ENCODE measurements at regions not wholly inside any gene's neighbourhood (a gene's known extent, or its start where the extent isn't known, plus 50 kb on each side); places are given as distances from the start of the nearest gene placed in this dataset.

DNA sequence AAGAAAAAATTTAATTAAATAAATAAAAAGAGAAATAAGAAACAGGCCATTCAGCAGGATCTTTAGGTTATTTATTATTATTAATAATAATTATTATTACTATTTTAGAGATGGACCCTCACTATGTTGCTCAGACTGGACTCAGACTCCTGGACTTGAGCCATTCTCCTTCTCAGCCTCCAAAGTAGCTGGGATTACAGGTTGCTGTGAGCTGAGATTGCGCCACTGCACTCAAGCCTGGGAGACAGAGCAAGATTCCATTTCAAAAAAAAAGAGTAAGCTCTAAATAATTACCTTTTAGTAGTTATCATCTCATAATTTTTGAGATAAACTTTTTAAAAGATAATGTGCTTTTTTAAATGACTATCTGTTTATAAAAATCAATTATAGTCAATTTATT, 1102.8 kb upstream of the GJE1 start:
- DNase-seq (ENCODE audit: low spot score): no peak
- Histone ChIP-seq H3K4me1 (replicated peaks) (no peaks in the 10 kb centered on the region), H3K4me3 (no peak overlapping the region), H3K27me3 (replicated peaks; ENCODE audit: insufficient read depth) (no peaks in the 10 kb centered on the region), H3K36me3 (no peaks in the 10 kb centered on the region), H3K9me3 (no peaks in the 10 kb centered on the region), H3K27ac (no peak overlapping the region)
- 95% methylated on average over 1 of the region's 1 CpG for WGBS
- intact Hi-C loops (cut with DNase I): no loop called here
- TF ChIP-seq, protein P1, sequence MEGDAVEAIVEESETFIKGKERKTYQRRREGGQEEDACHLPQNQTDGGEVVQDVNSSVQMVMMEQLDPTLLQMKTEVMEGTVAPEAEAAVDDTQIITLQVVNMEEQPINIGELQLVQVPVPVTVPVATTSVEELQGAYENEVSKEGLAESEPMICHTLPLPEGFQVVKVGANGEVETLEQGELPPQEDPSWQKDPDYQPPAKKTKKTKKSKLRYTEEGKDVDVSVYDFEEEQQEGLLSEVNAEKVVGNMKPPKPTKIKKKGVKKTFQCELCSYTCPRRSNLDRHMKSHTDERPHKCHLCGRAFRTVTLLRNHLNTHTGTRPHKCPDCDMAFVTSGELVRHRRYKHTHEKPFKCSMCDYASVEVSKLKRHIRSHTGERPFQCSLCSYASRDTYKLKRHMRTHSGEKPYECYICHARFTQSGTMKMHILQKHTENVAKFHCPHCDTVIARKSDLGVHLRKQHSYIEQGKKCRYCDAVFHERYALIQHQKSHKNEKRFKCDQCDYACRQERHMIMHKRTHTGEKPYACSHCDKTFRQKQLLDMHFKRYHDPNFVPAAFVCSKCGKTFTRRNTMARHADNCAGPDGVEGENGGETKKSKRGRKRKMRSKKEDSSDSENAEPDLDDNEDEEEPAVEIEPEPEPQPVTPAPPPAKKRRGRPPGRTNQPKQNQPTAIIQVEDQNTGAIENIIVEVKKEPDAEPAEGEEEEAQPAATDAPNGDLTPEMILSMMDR (IDR thresholded peaks at IDR 0.05): no peak
- no peak for TF ChIP-seq POLR2A (IDR thresholded peaks at IDR 0.05)
- TF ChIP-seq POLR2AphosphoS5 (IDR thresholded peaks at IDR 0.05): no peak

DNA sequence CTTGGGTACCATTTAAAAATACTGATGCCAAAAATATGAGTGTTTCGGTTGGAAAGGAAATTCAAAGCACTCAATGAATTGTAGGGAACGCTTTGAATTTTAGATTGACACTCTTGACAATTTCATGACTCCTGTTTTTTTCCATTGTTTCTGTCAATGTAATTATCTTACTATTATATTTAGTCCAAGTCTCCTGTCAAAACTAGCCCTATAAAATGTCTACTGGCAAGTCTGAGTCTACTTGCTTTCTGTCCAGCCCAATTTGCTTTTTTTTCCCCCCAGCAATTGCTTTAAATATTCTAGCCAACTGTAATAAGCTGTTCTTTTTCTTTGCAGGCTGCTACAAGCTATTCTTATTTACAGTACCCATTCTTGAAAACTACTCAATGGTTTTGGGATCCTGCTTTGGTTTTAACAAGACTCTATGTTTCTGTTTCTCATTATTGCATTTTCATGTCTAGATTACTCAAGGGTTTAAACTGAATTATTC, 1103.9 kb upstream of the GJE1 start:
- TF ChIP-seq POLR2AphosphoS5 (IDR thresholded peaks at IDR 0.05) (no peak), POLR2A (IDR thresholded peaks at IDR 0.05) (no peak)
- TF ChIP-seq, protein P1 (IDR thresholded peaks at IDR 0.05): no peak
- no peaks in the 10 kb centered on the region for H3K27me3 ChIP-seq (replicated peaks; ENCODE audit: insufficient read depth)
- no peaks in the 10 kb centered on the region for H3K36me3 ChIP-seq
- H3K4me3 ChIP-seq: no peak overlapping the region
- 42% methylated on average over 2 of the region's 2 CpGs for WGBS
- no peak for DNase-seq (ENCODE audit: low spot score)
- H3K27ac ChIP-seq: no peak overlapping the region
- intact Hi-C loops (cut with DNase I): no loop called here
- H3K9me3 ChIP-seq: no peaks in the 10 kb centered on the region
- no peaks in the 10 kb centered on the region for H3K4me1 ChIP-seq (replicated peaks)

DNA sequence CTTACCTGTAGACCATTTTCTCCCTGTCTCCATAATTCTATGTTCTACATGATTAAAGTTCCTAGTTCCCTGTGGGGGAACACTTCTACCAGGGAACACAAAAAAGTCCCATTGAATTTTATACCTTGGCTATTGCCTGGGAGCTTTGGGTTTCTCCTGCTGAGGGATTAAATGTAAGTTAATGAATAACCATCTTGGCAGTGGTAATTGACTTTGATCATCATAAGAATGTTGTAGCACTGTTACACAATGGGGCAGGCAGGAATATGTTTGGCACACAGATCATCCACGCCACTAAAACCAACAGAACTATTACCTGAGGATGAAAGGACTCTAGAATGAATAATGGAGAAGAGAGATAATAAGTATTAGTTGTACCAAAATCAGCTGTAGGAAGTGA, 1106.2 kb upstream of the GJE1 start:
- no peaks in the 10 kb centered on the region for H3K27me3 ChIP-seq (replicated peaks; ENCODE audit: insufficient read depth)
- no peaks in the 10 kb centered on the region for H3K4me1 ChIP-seq (replicated peaks)
- TF ChIP-seq POLR2AphosphoS5 (IDR thresholded peaks at IDR 0.05): peak; percentile 61
- TF ChIP-seq POLR2A (IDR thresholded peaks at IDR 0.05): no peak
- TF ChIP-seq, protein P1 (IDR thresholded peaks at IDR 0.05): no peak
- H3K4me3 ChIP-seq: no peak overlapping the region
- intact Hi-C loops (cut with DNase I): no loop called here
- H3K27ac ChIP-seq: no peak overlapping the region
- no peaks in the 10 kb centered on the region for H3K9me3 ChIP-seq
- whole genome bisulfite sequencing: 48% methylated on average over 1 of the region's 1 CpG
- peak; percentile 36 for DNase-seq (ENCODE audit: low spot score)
- no peaks in the 10 kb centered on the region for H3K36me3 ChIP-seq

DNA sequence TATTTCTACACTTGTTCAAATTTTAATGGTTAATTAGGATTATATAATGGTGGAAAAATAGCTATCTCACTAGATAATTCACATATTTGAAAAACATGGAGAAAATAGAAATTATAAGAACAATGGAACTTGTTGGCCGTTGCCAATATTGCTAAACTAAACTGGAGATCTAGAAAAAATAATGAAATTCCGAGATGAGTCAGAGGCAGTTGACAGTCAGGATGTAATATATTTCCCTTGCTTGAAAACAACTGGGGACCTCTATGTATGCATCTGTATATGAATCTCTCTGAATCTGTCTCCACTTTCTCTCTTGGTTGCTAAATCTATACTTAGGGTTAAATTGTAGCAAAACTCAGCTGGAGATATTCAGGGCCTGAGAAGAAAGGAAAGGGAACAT, 1108.2 kb upstream of the GJE1 start:
- no peaks in the 10 kb centered on the region for H3K27me3 ChIP-seq (replicated peaks; ENCODE audit: insufficient read depth)
- WGBS: 94% methylated on average over 2 of the region's 2 CpGs
- no peaks in the 10 kb centered on the region for H3K36me3 ChIP-seq
- H3K4me3 ChIP-seq: no peak overlapping the region
- no peaks in the 10 kb centered on the region for H3K9me3 ChIP-seq
- intact Hi-C loops (cut with DNase I): no loop called here
- DNase-seq (ENCODE audit: low spot score): no peak
- H3K27ac ChIP-seq: no peak overlapping the region
- H3K4me1 ChIP-seq (replicated peaks): no peaks in the 10 kb centered on the region
- TF ChIP-seq, protein P1 (IDR thresholded peaks at IDR 0.05): no peak
- TF ChIP-seq POLR2AphosphoS5 (IDR thresholded peaks at IDR 0.05) (no peak), POLR2A (IDR thresholded peaks at IDR 0.05) (no peak)

DNA sequence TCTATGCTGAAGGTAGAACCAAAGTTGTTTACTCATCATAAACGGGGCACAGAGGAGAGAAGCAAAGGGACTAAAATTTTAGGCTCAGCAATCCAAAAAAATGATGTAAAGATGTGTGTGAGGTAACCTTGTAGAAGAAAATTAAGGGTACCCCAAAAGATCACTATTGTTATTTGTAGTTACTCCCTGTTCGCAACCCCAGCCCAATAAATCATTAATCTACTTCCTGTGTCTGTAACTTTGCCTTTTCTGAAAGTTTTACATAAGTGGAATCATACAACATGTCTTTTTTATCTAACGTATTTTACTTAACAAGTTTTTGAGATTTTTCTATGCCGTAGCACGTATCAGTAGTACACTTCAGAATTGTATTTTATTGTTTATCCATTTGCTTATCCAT, 1114.8 kb upstream of the GJE1 start:
- TF ChIP-seq, protein P1 (IDR thresholded peaks at IDR 0.05): no peak
- TF ChIP-seq POLR2A (IDR thresholded peaks at IDR 0.05): no peak
- TF ChIP-seq POLR2AphosphoS5 (IDR thresholded peaks at IDR 0.05): no peak
- WGBS: 86% methylated on average over 5 of the region's 5 CpGs
- Histone ChIP-seq H3K4me3 (no peak overlapping the region), H3K9me3 (no peaks in the 10 kb centered on the region), H3K27me3 (replicated peaks; ENCODE audit: insufficient read depth) (no peaks in the 10 kb centered on the region), H3K4me1 (replicated peaks) (no peaks in the 10 kb centered on the region), H3K36me3 (no peaks in the 10 kb centered on the region), H3K27ac (no peak overlapping the region)
- no peak for DNase-seq (ENCODE audit: low spot score)
- intact Hi-C loops (cut with DNase I): no loop called here
